K562 (cell line): ENCODE measurements at regions not wholly inside any gene's neighbourhood (a gene's known extent, or its start where the extent isn't known, plus 50 kb on each side); places are given as distances from the start of the nearest gene placed in this dataset.

Source experiments
- ATAC-seq: fragments of 200-7000 bp; cut with Tn5 transposase; 3 replicates; pipeline ENCODE4 v1.9.1; 2020; ENCODE audit warnings: moderate library complexity
- BruUV-seq: library from RNA; stranded (reverse); fragments of 400-500 nt; replicated peaks from 2 replicates; lab custom pipeline; 2021; lab: Mats Ljungman, UMichigan
- CTCF ChIA-PET: fragments of 300-600 bp; formaldehyde crosslinking; extraction: SDS; loops from one replicate; lab custom pipeline; 2021; ENCODE audit warnings: low intra/inter-chr PET ratio; lab: Yijun Ruan, JAX
- POLR2A ChIA-PET: fragments of 300-600, 350-650 bp; sonication (Branson Sonifier 250); formaldehyde crosslinking; extraction: SDS; loops from one replicate; lab custom pipeline; 2021; ENCODE audit warnings: antibody characterized with exemption, inconsistent platforms; lab: Yijun Ruan, JAX
- DNase-seq, 4 experiments: peaks; one replicate each; pipeline versions ENCODE4 v3.0.0 to v3.0.0-alpha.2; 2011 to 2018; ENCODE audit warnings: low spot score in 3 of 4, mixed read lengths in 3 of 4; ENCODE audit errors: extremely low read depth in 1 of 4
- FAIRE-seq: peaks from 2 replicates; lab custom pipeline; 2011; peaks lifted over from hg19 to GRCh38; lab: Jason Lieb, UNC
- H2AFZ ChIP-seq: 2 replicates; pipeline ENCODE4 v1.6.0; 2011; ENCODE audit warnings: low read depth, low read length, control low read depth, inconsistent platforms
- H3K27ac ChIP-seq: fragments of 200-600 bp; 3 replicates; pipeline ENCODE4 v1.8.0; 2011; ENCODE audit warnings: low read depth, mild to moderate bottlenecking, control low read depth, inconsistent platforms, low read length, moderate library complexity, mixed read lengths; ENCODE audit errors: extremely low read depth
- H3K27me3 ChIP-seq, 2 experiments: fragments of 300-600 bp in 1 of 2; 2 replicates in 1 of 2; 3 replicates in 1 of 2; pipeline versions ENCODE4 v1.6.0 to v1.8.0; 2011; ENCODE audit warnings: inconsistent platforms in 2 of 2, low read length in 2 of 2, mild to moderate bottlenecking in 1 of 2, mixed read lengths in 1 of 2, moderate library complexity in 1 of 2; ENCODE audit not compliant: control insufficient read depth in 2 of 2, insufficient read depth in 2 of 2
- H3K36me3 ChIP-seq: fragments of 300-600 bp; 3 replicates; pipeline ENCODE4 v1.8.0; 2011; ENCODE audit warnings: mild to moderate bottlenecking, low read length, inconsistent platforms; ENCODE audit not compliant: control insufficient read depth, insufficient read depth
- H3K4me1 ChIP-seq, 2 experiments: fragments of 200-600 bp in 1 of 2; replicated peaks in 1 of 2; 2 replicates in 1 of 2; 3 replicates in 1 of 2; pipeline versions ENCODE4 v1.5.1 to v1.8.0; 2011; ENCODE audit warnings: inconsistent platforms in 2 of 2, low read length in 2 of 2, mild to moderate bottlenecking in 1 of 2, mixed read lengths in 1 of 2, moderate library complexity in 1 of 2; ENCODE audit not compliant: control insufficient read depth in 2 of 2, insufficient read depth in 2 of 2
- H3K4me2 ChIP-seq: 2 replicates; pipeline ENCODE4 v1.6.1; 2011; ENCODE audit warnings: low read length, control low read depth, inconsistent platforms, mixed read lengths; ENCODE audit not compliant: insufficient read depth
- H3K4me3 ChIP-seq: fragments of 200-600 bp; sonication (generic), shearing (Covaris generic); 2 replicates; pipeline ENCODE4 v1.5.1; 2016; ENCODE audit warnings: control low read depth, inconsistent platforms
- H3K79me2 ChIP-seq: fragments of 200-600 bp; 3 replicates; pipeline ENCODE4 v1.8.0; 2011; ENCODE audit warnings: low read length, inconsistent platforms; ENCODE audit not compliant: control insufficient read depth, insufficient read depth
- H3K9ac ChIP-seq, 2 experiments: 2 replicates each; pipeline versions ENCODE4 v1.6.0 to v1.6.1; 2011; ENCODE audit warnings: low read depth in 2 of 2, low read length in 2 of 2, control low read depth in 1 of 2, inconsistent platforms in 1 of 2, mild to moderate bottlenecking in 1 of 2, mixed read lengths in 1 of 2; ENCODE audit not compliant: insufficient read depth in 1 of 2
- H3K9me1 ChIP-seq: one replicate; pipeline ENCODE4 v1.6.0; 2011; ENCODE audit warnings: inconsistent platforms, mild to moderate bottlenecking, low read length, moderate library complexity; ENCODE audit not compliant: control insufficient read depth, insufficient read depth
- H3K9me3 ChIP-seq: replicated peaks from 2 replicates; pipeline ENCODE4 v1.5.1; 2011; ENCODE audit warnings: low read depth, low read length, inconsistent platforms; ENCODE audit not compliant: control insufficient read depth, insufficient read depth
- H4K20me1 ChIP-seq: replicated peaks from 2 replicates; pipeline ENCODE4 v1.6.1; 2011; ENCODE audit warnings: low read length, inconsistent platforms, mixed read lengths; ENCODE audit not compliant: control insufficient read depth, insufficient read depth
- ARNT ChIP-seq, 2 experiments: fragments of 450-650 bp; IDR thresholded peaks; 2 replicates each; pipeline ENCODE4 v1.6.1; 2016; ENCODE audit warnings: mild to moderate bottlenecking in 1 of 2
- HDAC2 ChIP-seq: fragments of 450-650 bp; IDR thresholded peaks from 2 replicates; pipeline ENCODE4 v1.6.1; 2016; ENCODE audit warnings: mild to moderate bottlenecking
- KDM1A ChIP-seq, 2 experiments: fragments of 450-650 bp; IDR thresholded peaks; 2 replicates each; pipeline ENCODE4 v1.6.1; 2016; ENCODE audit warnings: mild to moderate bottlenecking in 2 of 2
- MYNN ChIP-seq, 2 experiments: sonication (generic); formaldehyde crosslinking in 1 of 2; IDR thresholded peaks; 2 replicates each; pipeline versions ENCODE4 v1.5.0 to v1.6.1; 2016 to 2020; ENCODE audit warnings: antibody characterized with exemption in 1 of 2, missing genetic modification reagents in 1 of 2
- NR3C1 ChIP-seq: sonication (generic); formaldehyde crosslinking; IDR thresholded peaks from 2 replicates; pipeline ENCODE4 v1.8.1; 2022; ENCODE audit warnings: missing genetic modification reagents
- THAP7 ChIP-seq: fragments of 250-450 bp; sonication (Bioruptor Pico); IDR thresholded peaks from 2 replicates; pipeline ENCODE4 v1.5.0; 2021
- ZNF277 ChIP-seq: fragments of 250-450 bp; sonication (Bioruptor Pico); IDR thresholded peaks from 2 replicates; pipeline ENCODE4 v1.8.0; 2022; ENCODE audit warnings: inconsistent platforms, mild to moderate bottlenecking, moderate library complexity, borderline replicate concordance
- ZNF3 ChIP-seq: fragments of 250-450 bp; sonication (Bioruptor Pico); IDR thresholded peaks from 2 replicates; pipeline ENCODE4 v1.5.0; 2021; ENCODE audit warnings: mild to moderate bottlenecking, moderate library complexity
- WGBS: fragments of 100-300 bp; shearing (Covaris generic); methylation state at CpG from one replicate; pipeline ENCODE4 v1.1.6; 2016; ENCODE audit warnings: low coverage, mixed read lengths; ENCODE audit not compliant: insufficient coverage; ENCODE audit errors: missing lambda C conversion rate; 5-methylcytosine and 5-hydroxymethylcytosine counted together
- in situ Hi-C: fragments of 300-500 bp; cut with MboI; formaldehyde crosslinking; loops from 4 replicates; pipeline ENCODE4 v1.15.0; 2018; ENCODE audit warnings: inconsistent platforms, mixed read lengths
- intact Hi-C: fragments of 100-400 bp; cut with micrococcal nuclease; formaldehyde crosslinking; loops from 2 replicates; pipeline ENCODE4 v1.14.2; 2022

- Histone ChIP-seq H3K36me3 (no peaks in the 10 kb centered on the region), H3K27ac (no peak overlapping the region), H3K4me3 (no peak overlapping the region), H3K9ac (no peak overlapping the region), H3K9me3 (no peaks in the 10 kb centered on the region)
- ATAC-seq, result no peak
- TF ChIP-seq NR3C1 (CRISPR knock-in tag) (no peak), MYNN (IDR thresholded peaks at IDR 0.05) (no peak), MYNN (CRISPR knock-in tag; IDR thresholded peaks at IDR 0.05) (no peak), THAP7 (no peak), ZNF277 (CRISPR knock-in tag) (no peak), ARNT (IDR thresholded peaks at IDR 0.05) (no peak), ZNF3 (CRISPR knock-in tag) (no peak), HDAC2 (no peak), KDM1A (IDR thresholded peaks at IDR 0.05) (no peak)
- TF ChIP-seq, all 486 proteins: peak for 0
- BruUV-seq, result no TSS peak
- ChIA-PET POLR2A (interaction anchor here (0.8 kb wide), 1 partner anchor 1287 kb away, joined by 3 read pairs; no protein-coding TSS in a partner anchor), CTCF (no interaction called here)
- H4K20me1 ChIP-seq, result peaks cover 5% of the 10 kb centered on the region; the same call in 1 of the 2 replicates
- H2AFZ ChIP-seq, result no peak overlapping the region
- no peaks in the 10 kb centered on the region for H3K9me1 ChIP-seq
- H3K79me2 ChIP-seq, result no peaks in the 10 kb centered on the region
- FAIRE-seq (no peak), DNase-seq (no peak)
- 4% methylated on average over 4 of the region's 4 CpGs for WGBS
- no peak overlapping the region for H3K4me2 ChIP-seq
- intact Hi-C loops (no loop called here), in situ Hi-C loops (no loop called here)
- H3K27me3 ChIP-seq, result peaks cover 15 to 52% of the 10 kb centered on the region in 2 experiments; a peak in 4 of 5 replicates
- no peaks in the 10 kb centered on the region for H3K4me1 ChIP-seq
Observed at GRCh38 chr16:86884390-86884650, 306.0 kb downstream of the FOXL1 start.
